Caco-2 (cell line): ENCODE measurements at regions not wholly inside any gene's neighbourhood (a gene's known extent, or its start where the extent isn't known, plus 50 kb on each side); places are given as distances from the start of the nearest gene placed in this dataset.

ENCODE experiments used
- BruUV-seq: library from RNA; stranded (reverse); fragments of 400-500 nt; replicated peaks from 2 replicates; lab custom pipeline; 2021; lab: Mats Ljungman, UMichigan
- CTCF ChIA-PET: fragments of 300-600 bp; sonication (Branson Sonifier 250); formaldehyde crosslinking; loops from one replicate; lab custom pipeline; 2022; ENCODE audit warnings: antibody characterized with exemption; lab: Charles Lee
- POLR2A ChIA-PET: fragments of 300-600 bp; sonication (Branson Sonifier 250); formaldehyde crosslinking; loops from one replicate; lab custom pipeline; 2022; ENCODE audit warnings: antibody characterized with exemption; lab: Charles Lee
- DNase-seq, 2 experiments: peaks; one replicate each; pipeline versions ENCODE4 v3.0.0 to v3.0.0-alpha.2; 2020 to 2022
- H3K27me3 ChIP-seq: replicated peaks from 2 replicates; pipeline ENCODE4 v1.6.0; 2011; ENCODE audit warnings: low read length; ENCODE audit not compliant: control insufficient read depth, insufficient read depth
- H3K36me3 ChIP-seq: 2 replicates; pipeline ENCODE4 v1.5.1; 2011; ENCODE audit warnings: low read length; ENCODE audit not compliant: control insufficient read depth, insufficient read depth
- H3K4me1 ChIP-seq: fragments of 250-450 bp; sonication (Bioruptor Pico); 2 replicates; pipeline ENCODE4 v1.5.1; 2020; ENCODE audit warnings: mild to moderate bottlenecking
- H3K4me3 ChIP-seq: 2 replicates; pipeline ENCODE4 v1.5.1; 2011; ENCODE audit warnings: low read depth, mild to moderate bottlenecking, control low read depth, low read length
- H3K9me3 ChIP-seq: fragments of 250-450 bp; sonication (Bioruptor Pico); 2 replicates; pipeline ENCODE4 v1.5.1; 2020; ENCODE audit warnings: mild to moderate bottlenecking, moderate library complexity
- H3K27ac Mint-ChIP-seq: one replicate; pipeline ENCODE4 v1.8.0; 2022; ENCODE audit warnings: mixed read lengths; ENCODE audit not compliant: unreplicated experiment
- H3K27me3 Mint-ChIP-seq: one replicate; pipeline ENCODE4 v1.8.0; 2022; ENCODE audit warnings: mixed read lengths; ENCODE audit not compliant: insufficient read depth, unreplicated experiment
- H3K36me3 Mint-ChIP-seq: one replicate; pipeline ENCODE4 v1.8.0; 2022; ENCODE audit warnings: mild to moderate bottlenecking, mixed read lengths; ENCODE audit not compliant: insufficient read depth, unreplicated experiment
- H3K4me1 Mint-ChIP-seq: one replicate; pipeline ENCODE4 v1.8.0; 2022; ENCODE audit warnings: low read depth, mixed read lengths; ENCODE audit not compliant: unreplicated experiment
- H3K4me3 Mint-ChIP-seq: one replicate; pipeline ENCODE4 v1.8.0; 2022; ENCODE audit warnings: mild to moderate bottlenecking, moderate library complexity, mixed read lengths; ENCODE audit not compliant: unreplicated experiment
- H3K9me3 Mint-ChIP-seq: one replicate; pipeline ENCODE4 v1.8.0; 2022; ENCODE audit warnings: mixed read lengths; ENCODE audit not compliant: unreplicated experiment
- CTCF ChIP-seq, 2 experiments: fragments of 200-600 bp in 1 of 2; IDR thresholded peaks; 1 replicate in 1 of 2; 2 replicates in 1 of 2; pipeline versions ENCODE4 v1.5.1 to v1.8.0; 2011 to 2022; ENCODE audit warnings: antibody characterized with exemption in 1 of 2, control low read depth in 1 of 2, inconsistent platforms in 1 of 2, low read depth in 1 of 2, low read length in 1 of 2, mild to moderate bottlenecking in 1 of 2, moderate library complexity in 1 of 2; ENCODE audit not compliant: insufficient read depth in 1 of 2, severe bottlenecking in 1 of 2, unreplicated experiment in 1 of 2
- intact Hi-C: fragments of 100-400 bp; cut with micrococcal nuclease; formaldehyde crosslinking; loops from one replicate; pipeline ENCODE4 v1.10.0; 2022; ENCODE audit not compliant: unreplicated experiment

- H3K9me3 Mint-ChIP-seq: no peaks in the 10 kb centered on the region
- H3K4me3 Mint-ChIP-seq: no peak overlapping the region
- ChIA-PET CTCF (interaction anchor here (0.6 to 1.4 kb wide), 10 partner anchors 9 to 239 kb away, joined by 3 to 18 read pairs (median 4); partner anchors contain the start of gene GADD45A), POLR2A (interaction anchor here (0.9 to 1.0 kb wide), 2 partner anchors 152 to 228 kb away, joined by 5 to 6 read pairs; partner anchors contain the start of gene GADD45A)
- peaks cover 7% of the 10 kb centered on the region for H3K4me1 Mint-ChIP-seq
- DNase-seq: peak; percentile 49 to 65
- H3K9me3 ChIP-seq: no peaks in the 10 kb centered on the region
- H3K27me3 ChIP-seq: no peaks in the 10 kb centered on the region
- H3K36me3 ChIP-seq: no peaks in the 10 kb centered on the region
- intact Hi-C loops: loop anchor here (1.0 to 5.0 kb wide), 4 partner anchors 18 to 300 kb away; partner anchors contain the start of gene GNG12
- no TSS peak for BruUV-seq
- no peaks in the 10 kb centered on the region for H3K27me3 Mint-ChIP-seq
- H3K27ac Mint-ChIP-seq: no peak overlapping the region
- no peaks in the 10 kb centered on the region for H3K36me3 Mint-ChIP-seq
- peak; percentile 34 to 44 for TF ChIP-seq CTCF (IDR thresholded peaks at IDR 0.05; ENCODE audit: insufficient read depth in 1 of 2, low read depth in 1 of 2, low read length in 1 of 2, severe bottlenecking in 1 of 2, unreplicated experiment in 1 of 2)
- peaks cover 21% of the 10 kb centered on the region for H3K4me1 ChIP-seq
- H3K4me3 ChIP-seq: no peak overlapping the region
Measured at GRCh38 chr1:67532452-67533216, 102.4 kb upstream of the SERBP1 start.

- BruUV-seq: no TSS peak
- peak; percentile 46 to 63 for DNase-seq
- no peaks in the 10 kb centered on the region for H3K27me3 Mint-ChIP-seq
- no peaks in the 10 kb centered on the region for H3K27me3 ChIP-seq
- CTCF ChIA-PET: interaction anchor here (1.0 to 2.9 kb wide), 7 partner anchors 10 to 226 kb away, joined by 3 to 30 read pairs (median 5); partner anchors contain the start of gene GADD45A
- H3K9me3 ChIP-seq: no peaks in the 10 kb centered on the region
- no peak overlapping the region for H3K4me3 Mint-ChIP-seq
- H3K9me3 Mint-ChIP-seq: no peaks in the 10 kb centered on the region
- H3K4me1 Mint-ChIP-seq: peaks cover 10% of the 10 kb centered on the region
- no peak overlapping the region for H3K4me3 ChIP-seq
- H3K36me3 Mint-ChIP-seq: no peaks in the 10 kb centered on the region
- intact Hi-C loops: loop anchor here (1.0 to 5.0 kb wide), 5 partner anchors 152 to 318 kb away; partner anchors contain the start of gene GNG12
- H3K4me1 ChIP-seq: peaks cover 21% of the 10 kb centered on the region
- peak overlapping the region; percentile 81 for H3K27ac Mint-ChIP-seq
- POLR2A ChIA-PET: interaction anchor here (1.0 kb wide), 1 partner anchor 226 kb away, joined by 6 read pairs; no protein-coding TSS in a partner anchor
- H3K36me3 ChIP-seq: no peaks in the 10 kb centered on the region
- TF ChIP-seq CTCF (IDR thresholded peaks at IDR 0.05; ENCODE audit: insufficient read depth in 1 of 2, low read depth in 1 of 2, low read length in 1 of 2, severe bottlenecking in 1 of 2, unreplicated experiment in 1 of 2): no peak
Measured at GRCh38 chr1:67534627-67535065, 104.4 kb upstream of the SERBP1 start.

GRCh38 chr1:67535474-67535873 is 105.3 kb upstream of the SERBP1 start:
- intact Hi-C loops: loop anchor here (1.0 to 5.0 kb wide), 3 partner anchors 151 to 317 kb away; no protein-coding TSS in a partner anchor
- H3K27ac Mint-ChIP-seq: no peak overlapping the region

More at GRCh38 chr1:67535474-67535873, 105.3 kb upstream of the SERBP1 start:
- CTCF ChIA-PET: interaction anchor here (1.0 to 2.9 kb wide), 5 partner anchors 34 to 234 kb away, joined by 5 to 30 read pairs (median 5); partner anchors contain the start of gene GADD45A
- H3K4me1 Mint-ChIP-seq: peaks cover 18% of the 10 kb centered on the region
- no peaks in the 10 kb centered on the region for H3K27me3 Mint-ChIP-seq
- no peaks in the 10 kb centered on the region for H3K9me3 Mint-ChIP-seq
- Histone ChIP-seq H3K27me3 (no peaks in the 10 kb centered on the region), H3K36me3 (no peaks in the 10 kb centered on the region), H3K4me3 (no peak overlapping the region), H3K4me1 (peaks cover 29% of the 10 kb centered on the region), H3K9me3 (no peaks in the 10 kb centered on the region)
- BruUV-seq: no TSS peak
- POLR2A ChIA-PET: interaction anchor here (1.0 kb wide), 1 partner anchor 225 kb away, joined by 6 read pairs; no protein-coding TSS in a partner anchor
- peak; percentile 79 to 81 for TF ChIP-seq CTCF (IDR thresholded peaks at IDR 0.05; ENCODE audit: insufficient read depth in 1 of 2, low read depth in 1 of 2, low read length in 1 of 2, severe bottlenecking in 1 of 2, unreplicated experiment in 1 of 2)
- peak; percentile 75 to 80 for DNase-seq
- no peak overlapping the region for H3K4me3 Mint-ChIP-seq
- H3K36me3 Mint-ChIP-seq: no peaks in the 10 kb centered on the region
